ENCODE measurements at regions not wholly inside any gene's neighbourhood (a gene's known extent, or its start where the extent isn't known, plus 50 kb on each side); places are given as distances from the start of the nearest gene placed in this dataset.

DNA sequence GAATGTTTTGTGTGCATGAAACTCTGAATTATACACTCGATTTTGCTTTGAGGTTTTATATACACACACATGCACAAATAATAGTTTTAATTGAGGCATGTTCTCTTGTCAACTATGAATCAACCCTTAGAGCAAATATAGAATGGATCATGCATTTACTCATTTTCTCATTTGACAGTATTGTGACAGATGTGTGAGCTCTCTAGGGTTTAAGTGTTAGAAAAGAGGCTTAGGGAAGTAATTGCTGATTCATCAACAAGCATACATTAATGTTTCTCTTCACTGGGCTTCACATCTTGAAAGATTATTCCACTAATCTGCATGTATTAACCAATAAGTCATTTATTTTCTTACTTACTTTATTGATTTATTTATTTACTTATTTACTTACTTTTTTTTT lies 1356.8 kb upstream of the ACO1 start:
- no peak for DNase-seq
- H3K4me3 ChIP-seq: no peak overlapping the region
- no peaks in the 10 kb centered on the region for H3K27me3 ChIP-seq
- H3K36me3 ChIP-seq (ENCODE audit: low read depth, missing control alignments): no peaks in the 10 kb centered on the region
- TF ChIP-seq, protein P1, sequence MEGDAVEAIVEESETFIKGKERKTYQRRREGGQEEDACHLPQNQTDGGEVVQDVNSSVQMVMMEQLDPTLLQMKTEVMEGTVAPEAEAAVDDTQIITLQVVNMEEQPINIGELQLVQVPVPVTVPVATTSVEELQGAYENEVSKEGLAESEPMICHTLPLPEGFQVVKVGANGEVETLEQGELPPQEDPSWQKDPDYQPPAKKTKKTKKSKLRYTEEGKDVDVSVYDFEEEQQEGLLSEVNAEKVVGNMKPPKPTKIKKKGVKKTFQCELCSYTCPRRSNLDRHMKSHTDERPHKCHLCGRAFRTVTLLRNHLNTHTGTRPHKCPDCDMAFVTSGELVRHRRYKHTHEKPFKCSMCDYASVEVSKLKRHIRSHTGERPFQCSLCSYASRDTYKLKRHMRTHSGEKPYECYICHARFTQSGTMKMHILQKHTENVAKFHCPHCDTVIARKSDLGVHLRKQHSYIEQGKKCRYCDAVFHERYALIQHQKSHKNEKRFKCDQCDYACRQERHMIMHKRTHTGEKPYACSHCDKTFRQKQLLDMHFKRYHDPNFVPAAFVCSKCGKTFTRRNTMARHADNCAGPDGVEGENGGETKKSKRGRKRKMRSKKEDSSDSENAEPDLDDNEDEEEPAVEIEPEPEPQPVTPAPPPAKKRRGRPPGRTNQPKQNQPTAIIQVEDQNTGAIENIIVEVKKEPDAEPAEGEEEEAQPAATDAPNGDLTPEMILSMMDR (IDR thresholded peaks at IDR 0.05): no peak
- no peak for TF ChIP-seq POLR2A (IDR thresholded peaks at IDR 0.05)
- peaks cover 3% of the 10 kb centered on the region for H3K4me1 ChIP-seq
- 42 to 74% methylated on average over 1 of the region's 1 CpG for WGBS, 2 donors
- no peak overlapping the region for H3K27ac ChIP-seq
- intact Hi-C loops (cut with DNase I; ENCODE audit: low total_unique reads): no loop called here
- H3K9me3 ChIP-seq: no peaks in the 10 kb centered on the region

DNA sequence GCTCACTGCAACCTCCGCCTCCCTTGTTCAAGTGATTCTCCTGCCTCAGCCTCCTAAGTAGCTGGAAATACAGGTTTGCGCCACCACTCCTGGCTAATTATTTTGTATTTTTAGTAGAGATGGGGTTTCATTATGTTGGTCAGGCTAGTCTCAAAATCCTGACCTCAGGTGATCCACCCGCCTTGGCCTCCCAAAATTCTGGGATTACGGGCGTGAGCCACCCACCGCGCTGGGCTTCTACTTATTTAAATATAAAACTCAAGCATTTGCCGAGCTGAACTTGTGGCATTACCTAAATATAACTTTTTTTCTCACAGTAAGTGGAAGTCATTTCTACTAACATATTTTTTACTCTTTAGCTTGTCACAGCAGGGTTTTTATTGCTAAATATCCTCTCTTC lies 1356.3 kb upstream of the ACO1 start:
- TF ChIP-seq, protein P1 (IDR thresholded peaks at IDR 0.05): no peak
- peaks cover 3% of the 10 kb centered on the region for H3K4me1 ChIP-seq
- no peaks in the 10 kb centered on the region for H3K36me3 ChIP-seq (ENCODE audit: low read depth, missing control alignments)
- H3K9me3 ChIP-seq: no peaks in the 10 kb centered on the region
- no peaks in the 10 kb centered on the region for H3K27me3 ChIP-seq
- 75 to 87% methylated on average over 8 of the region's 8 CpGs for WGBS, 2 donors
- no peak overlapping the region for H3K27ac ChIP-seq
- H3K4me3 ChIP-seq: no peak overlapping the region
- intact Hi-C loops (cut with DNase I; ENCODE audit: low total_unique reads): no loop called here
- DNase-seq: no peak

DNA sequence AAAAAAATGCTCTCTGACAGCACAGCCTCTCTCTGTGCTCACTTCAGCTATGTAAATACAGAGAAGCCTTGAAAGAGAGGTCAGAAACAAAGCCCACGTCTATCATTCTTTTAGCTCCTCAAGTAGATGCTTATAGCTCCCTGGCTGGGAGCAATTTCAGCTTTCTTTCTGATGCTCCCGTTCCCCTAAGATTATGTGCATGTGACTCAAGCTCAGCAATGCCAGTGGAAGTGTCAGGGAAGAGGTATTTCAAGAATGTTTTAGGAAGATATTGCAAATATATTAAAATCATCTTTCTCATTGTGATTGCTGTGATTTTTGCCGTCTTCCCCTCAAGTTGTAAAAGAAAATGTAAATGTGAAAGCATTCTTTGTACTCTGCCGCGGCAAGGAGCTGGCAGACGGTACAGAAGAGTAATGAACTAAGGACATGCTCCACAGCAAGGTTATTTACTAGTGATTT lies 1353.7 kb upstream of the ACO1 start:
- no peak for DNase-seq
- H3K9me3 ChIP-seq: no peaks in the 10 kb centered on the region
- TF ChIP-seq POLR2A (IDR thresholded peaks at IDR 0.05): no peak
- TF ChIP-seq, protein P1 (IDR thresholded peaks at IDR 0.05): no peak
- H3K4me3 ChIP-seq: no peak overlapping the region
- H3K27ac ChIP-seq: no peak overlapping the region
- H3K36me3 ChIP-seq (ENCODE audit: low read depth, missing control alignments): no peaks in the 10 kb centered on the region
- 8 to 24% methylated on average over 6 of the region's 6 CpGs for WGBS, 2 donors
- no peaks in the 10 kb centered on the region for H3K27me3 ChIP-seq
- intact Hi-C loops (cut with DNase I; ENCODE audit: low total_unique reads): no loop called here
- peaks cover 3% of the 10 kb centered on the region for H3K4me1 ChIP-seq

DNA sequence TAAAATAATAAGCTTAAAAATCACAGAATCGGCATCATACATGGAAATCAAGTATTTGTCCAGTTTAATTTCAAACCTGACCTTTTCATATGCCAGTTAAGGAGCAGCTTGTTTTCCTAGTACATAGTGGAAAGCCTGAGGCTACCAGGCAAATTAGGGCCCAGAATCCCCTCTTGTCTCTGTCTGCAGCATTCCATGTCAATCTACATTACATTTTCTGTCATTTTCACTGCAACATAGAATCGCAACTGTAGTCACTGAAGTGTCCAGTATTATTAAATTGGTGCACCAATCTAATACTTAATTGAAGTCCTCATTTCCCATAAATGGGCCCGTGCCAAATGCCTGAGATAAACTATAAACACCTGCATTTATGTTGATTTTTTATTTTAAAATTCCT lies 1352.2 kb upstream of the ACO1 start:
- no peak for DNase-seq
- Histone ChIP-seq H3K27ac (no peak overlapping the region), H3K27me3 (no peaks in the 10 kb centered on the region), H3K9me3 (no peaks in the 10 kb centered on the region), H3K4me3 (no peak overlapping the region), H3K36me3 (ENCODE audit: low read depth, missing control alignments) (no peaks in the 10 kb centered on the region), H3K4me1 (peaks cover 3% of the 10 kb centered on the region)
- TF ChIP-seq, protein P1 (IDR thresholded peaks at IDR 0.05): no peak
- TF ChIP-seq POLR2A (IDR thresholded peaks at IDR 0.05): no peak
- WGBS, 2 donors: 89 to 94% methylated on average over 3 of the region's 3 CpGs
- intact Hi-C loops (cut with DNase I; ENCODE audit: low total_unique reads): no loop called here

DNA sequence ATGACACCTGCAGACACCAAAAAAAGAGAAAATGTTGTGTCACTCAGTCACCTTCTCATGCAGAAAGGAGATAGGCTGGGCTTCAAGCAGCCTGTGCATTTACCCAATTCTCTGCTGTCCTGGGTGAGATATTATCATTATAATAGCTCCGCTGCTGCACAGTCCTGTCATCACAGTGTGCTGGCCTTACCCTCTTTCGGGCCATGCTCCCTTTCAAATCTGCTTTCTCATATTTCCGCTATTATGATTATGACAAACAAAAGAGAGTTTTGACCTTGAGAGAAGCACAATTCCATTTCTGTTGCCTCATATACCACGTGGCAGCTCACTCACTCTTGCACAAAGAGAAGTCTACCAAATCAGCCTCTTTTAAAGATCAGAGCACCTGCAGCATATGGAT lies 1350.1 kb upstream of the ACO1 start:
- Histone ChIP-seq H3K9me3 (no peaks in the 10 kb centered on the region), H3K4me1 (peaks cover 3% of the 10 kb centered on the region), H3K27ac (no peak overlapping the region), H3K36me3 (ENCODE audit: low read depth, missing control alignments) (no peaks in the 10 kb centered on the region), H3K4me3 (no peak overlapping the region), H3K27me3 (no peaks in the 10 kb centered on the region)
- WGBS, 2 donors: 32 to 47% methylated on average over 4 of the region's 4 CpGs
- peak; percentile 30 for DNase-seq
- intact Hi-C loops (cut with DNase I; ENCODE audit: low total_unique reads): no loop called here
- TF ChIP-seq, protein P1 (IDR thresholded peaks at IDR 0.05): no peak
- TF ChIP-seq POLR2A (IDR thresholded peaks at IDR 0.05): no peak

All from testis (tissue), 2 donors.